ENCODE measurements at regions not wholly inside any gene's neighbourhood (a gene's known extent, or its start where the extent isn't known, plus 50 kb on each side); places are given as distances from the start of the nearest gene placed in this dataset.

GRCh38 chr3:144127014-144127413, 155.4 kb downstream of the DIPK2A start:
- no peak for DNase-seq (ENCODE audit: low spot score in 2 of 2)

GRCh38 chr3:144127700-144128099, 156.1 kb downstream of the DIPK2A start:
- 55 to 57% methylated on average over 2 of the region's 2 CpGs for WGBS, 2 donors
- DNase-seq (ENCODE audit: low spot score in 2 of 2): no peak
- H3K4me3 ChIP-seq (ENCODE audit: low read depth, poor library complexity, severe bottlenecking): no peak overlapping the region
- intact Hi-C loops (cut with DNase I; ENCODE audit: low total_unique reads): loop anchor here (10.0 kb wide), 1 partner anchor 307 kb away; no protein-coding TSS in a partner anchor
- no peak for TF ChIP-seq CTCF (IDR thresholded peaks at IDR 0.05)
- no peak for TF ChIP-seq POLR2A (IDR thresholded peaks at IDR 0.05)

More at GRCh38 chr3:144127014-144127413, 155.4 kb downstream of the DIPK2A start:
- TF ChIP-seq CTCF (IDR thresholded peaks at IDR 0.05): no peak
- no peak for TF ChIP-seq POLR2A (IDR thresholded peaks at IDR 0.05)
- intact Hi-C loops (cut with DNase I; ENCODE audit: low total_unique reads): loop anchor here (10.0 kb wide), 1 partner anchor 308 kb away; no protein-coding TSS in a partner anchor
- no peak overlapping the region for H3K4me3 ChIP-seq (ENCODE audit: low read depth, poor library complexity, severe bottlenecking)
- WGBS, 2 donors: 68 to 70% methylated on average over 3 of the region's 3 CpGs

- intact Hi-C loops (cut with DNase I; ENCODE audit: low total_unique reads): loop anchor here (10.0 kb wide), 1 partner anchor 307 kb away; no protein-coding TSS in a partner anchor
- no peak overlapping the region for H3K4me3 ChIP-seq (ENCODE audit: low read depth, poor library complexity, severe bottlenecking)
- TF ChIP-seq POLR2A (IDR thresholded peaks at IDR 0.05): no peak
- no peak for TF ChIP-seq CTCF (IDR thresholded peaks at IDR 0.05)
- no peak for DNase-seq (ENCODE audit: low spot score in 2 of 2)
- 40% methylated on average over 6 of the region's 6 CpGs for WGBS, 2 donors
These were observed 156.7 kb downstream of the DIPK2A start for GRCh38 chr3:144128108-144128892.

GRCh38 chr3:144129536-144130214, 158.1 kb downstream of the DIPK2A start:
- DNase-seq (ENCODE audit: low spot score in 2 of 2): no peak
- TF ChIP-seq POLR2A (IDR thresholded peaks at IDR 0.05): no peak
- TF ChIP-seq CTCF (IDR thresholded peaks at IDR 0.05): no peak
- 80 to 82% methylated on average over 6 of the region's 6 CpGs for WGBS, 2 donors
- intact Hi-C loops (cut with DNase I; ENCODE audit: low total_unique reads): loop anchor here (10.0 kb wide), 1 partner anchor 305 kb away; no protein-coding TSS in a partner anchor
- H3K4me3 ChIP-seq (ENCODE audit: low read depth, poor library complexity, severe bottlenecking): no peak overlapping the region

GRCh38 chr3:144141074-144141473, 169.5 kb downstream of the DIPK2A start:
- DNase-seq (ENCODE audit: low spot score in 2 of 2): no peak
- WGBS, 2 donors: 65 to 80% methylated on average over 2 of the region's 2 CpGs
- no peak overlapping the region for H3K4me3 ChIP-seq (ENCODE audit: low read depth, poor library complexity, severe bottlenecking)
- intact Hi-C loops (cut with DNase I; ENCODE audit: low total_unique reads): no loop called here
- TF ChIP-seq CTCF (IDR thresholded peaks at IDR 0.05): no peak
- TF ChIP-seq POLR2A (IDR thresholded peaks at IDR 0.05): no peak

Measured in lower leg skin (tissue), 4 donors.